Natural killer cell (primary cell): ENCODE measurements at regions not wholly inside any gene's neighbourhood (a gene's known extent, or its start where the extent isn't known, plus 50 kb on each side); places are given as distances from the start of the nearest gene placed in this dataset.

Experiments
- ATAC-seq, 3 donors: fragments of 150-1000 bp in 2 of 3; fragments of 200-7000 bp in 1 of 3; cut with Tn5 transposase; 1 replicate in 1 of 3; 2 replicates in 2 of 3; pipeline ENCODE4 v1.10.0; 2021; ENCODE audit warnings: mild to moderate bottlenecking in 2 of 3, moderate library complexity in 2 of 3
- DNase-seq, 2 donors: peaks; one replicate each; pipeline versions ENCODE4 v3.0.0 to v3.0.0-alpha.2; 2013 to 2021; ENCODE audit warnings: mixed read lengths in 1 of 2
- H3K27ac ChIP-seq: one replicate; pipeline ENCODE4 v1.5.1; 2013; ENCODE audit warnings: mild to moderate bottlenecking, low read length
- H3K27me3 ChIP-seq: one replicate; pipeline ENCODE4 v1.6.1; 2013; ENCODE audit warnings: low read length; ENCODE audit not compliant: control insufficient read depth, insufficient read depth
- H3K36me3 ChIP-seq: one replicate; pipeline ENCODE4 v1.6.1; 2013; ENCODE audit warnings: low read length; ENCODE audit not compliant: control insufficient read depth, insufficient read depth
- H3K4me1 ChIP-seq: one replicate; pipeline ENCODE4 v1.6.1; 2013; ENCODE audit warnings: low read length; ENCODE audit not compliant: control insufficient read depth, insufficient read depth
- H3K4me3 ChIP-seq: one replicate; pipeline ENCODE4 v1.5.1; 2013; ENCODE audit warnings: low read length
- H3K9me3 ChIP-seq: one replicate; pipeline ENCODE4 v1.6.1; 2013; ENCODE audit warnings: low read length; ENCODE audit not compliant: control insufficient read depth, insufficient read depth
- H3K27ac Mint-ChIP-seq, 2 donors: one replicate each; pipeline ENCODE4 v1.8.0; 2022; ENCODE audit warnings: mild to moderate bottlenecking in 2 of 2, mixed read lengths in 2 of 2, moderate library complexity in 1 of 2
- H3K27me3 Mint-ChIP-seq, 2 donors: one replicate each; pipeline ENCODE4 v1.8.0; 2022; ENCODE audit warnings: low read depth in 2 of 2, mixed read lengths in 2 of 2
- H3K36me3 Mint-ChIP-seq: one replicate; pipeline ENCODE4 v1.8.0; 2022; ENCODE audit warnings: mixed read lengths
- H3K4me1 Mint-ChIP-seq, 2 donors: one replicate each; pipeline ENCODE4 v1.8.0; 2022; ENCODE audit warnings: mixed read lengths in 2 of 2
- H3K4me3 Mint-ChIP-seq: one replicate; pipeline ENCODE4 v1.8.0; 2022; ENCODE audit warnings: mild to moderate bottlenecking, moderate library complexity, mixed read lengths
- H3K9me3 Mint-ChIP-seq, 2 donors: one replicate each; pipeline ENCODE4 v1.8.0; 2022; ENCODE audit warnings: mixed read lengths in 2 of 2
- WGBS: methylation state at CpG from one replicate; pipeline ENCODE4 v1.1.7; 2013; ENCODE audit warnings: missing lambda C conversion rate; ENCODE audit not compliant: insufficient coverage; 5-methylcytosine and 5-hydroxymethylcytosine counted together
- intact Hi-C: fragments of 100-400 bp; cut with micrococcal nuclease; formaldehyde crosslinking; loops from one replicate; pipeline ENCODE4 v1.14.2; 2022
- TF ChIP-seq, protein P1 (sequence below): fragments of 200-600 bp; IDR thresholded peaks from one replicate; pipeline ENCODE4 v1.8.0; 2022; ENCODE audit warnings: antibody characterized with exemption

DNA sequence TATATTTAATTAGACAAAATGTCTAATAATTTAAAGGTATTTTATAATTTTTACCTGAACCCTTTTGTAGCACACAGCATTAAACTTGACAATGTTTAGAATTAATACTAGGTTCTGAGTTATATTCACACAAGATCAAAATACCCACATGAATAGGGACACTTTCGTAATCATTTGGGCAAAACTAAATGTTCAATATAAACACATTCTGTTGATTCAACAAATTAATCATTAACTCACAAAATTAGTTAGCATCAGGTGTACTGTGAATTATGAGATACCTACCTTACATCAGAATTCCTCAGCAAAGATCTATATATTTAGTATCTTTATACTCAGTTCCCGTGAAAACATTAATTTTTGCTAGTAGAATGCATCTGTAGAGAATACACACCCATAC lies 481.5 kb upstream of the MANEA start:
- DNase-seq (no peak), ATAC-seq (no peak)
- WGBS, result 100% methylated on average over 1 of the region's 2 CpGs
- H3K4me1 Mint-ChIP-seq, result no peaks in the 10 kb centered on the region
- TF ChIP-seq, protein P1, sequence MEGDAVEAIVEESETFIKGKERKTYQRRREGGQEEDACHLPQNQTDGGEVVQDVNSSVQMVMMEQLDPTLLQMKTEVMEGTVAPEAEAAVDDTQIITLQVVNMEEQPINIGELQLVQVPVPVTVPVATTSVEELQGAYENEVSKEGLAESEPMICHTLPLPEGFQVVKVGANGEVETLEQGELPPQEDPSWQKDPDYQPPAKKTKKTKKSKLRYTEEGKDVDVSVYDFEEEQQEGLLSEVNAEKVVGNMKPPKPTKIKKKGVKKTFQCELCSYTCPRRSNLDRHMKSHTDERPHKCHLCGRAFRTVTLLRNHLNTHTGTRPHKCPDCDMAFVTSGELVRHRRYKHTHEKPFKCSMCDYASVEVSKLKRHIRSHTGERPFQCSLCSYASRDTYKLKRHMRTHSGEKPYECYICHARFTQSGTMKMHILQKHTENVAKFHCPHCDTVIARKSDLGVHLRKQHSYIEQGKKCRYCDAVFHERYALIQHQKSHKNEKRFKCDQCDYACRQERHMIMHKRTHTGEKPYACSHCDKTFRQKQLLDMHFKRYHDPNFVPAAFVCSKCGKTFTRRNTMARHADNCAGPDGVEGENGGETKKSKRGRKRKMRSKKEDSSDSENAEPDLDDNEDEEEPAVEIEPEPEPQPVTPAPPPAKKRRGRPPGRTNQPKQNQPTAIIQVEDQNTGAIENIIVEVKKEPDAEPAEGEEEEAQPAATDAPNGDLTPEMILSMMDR, result no peak
- Histone ChIP-seq H3K4me1 (no peaks in the 10 kb centered on the region), H3K4me3 (no peak overlapping the region), H3K36me3 (no peaks in the 10 kb centered on the region), H3K9me3 (no peaks in the 10 kb centered on the region), H3K27me3 (no peaks in the 10 kb centered on the region), H3K27ac (no peak overlapping the region)
- H3K27me3 Mint-ChIP-seq, result no peaks in the 10 kb centered on the region
- H3K27ac Mint-ChIP-seq, result no peak overlapping the region
- no peaks in the 10 kb centered on the region for H3K9me3 Mint-ChIP-seq
- intact Hi-C loops, result no loop called here
- no peak overlapping the region for H3K4me3 Mint-ChIP-seq
- H3K36me3 Mint-ChIP-seq, result no peaks in the 10 kb centered on the region

DNA sequence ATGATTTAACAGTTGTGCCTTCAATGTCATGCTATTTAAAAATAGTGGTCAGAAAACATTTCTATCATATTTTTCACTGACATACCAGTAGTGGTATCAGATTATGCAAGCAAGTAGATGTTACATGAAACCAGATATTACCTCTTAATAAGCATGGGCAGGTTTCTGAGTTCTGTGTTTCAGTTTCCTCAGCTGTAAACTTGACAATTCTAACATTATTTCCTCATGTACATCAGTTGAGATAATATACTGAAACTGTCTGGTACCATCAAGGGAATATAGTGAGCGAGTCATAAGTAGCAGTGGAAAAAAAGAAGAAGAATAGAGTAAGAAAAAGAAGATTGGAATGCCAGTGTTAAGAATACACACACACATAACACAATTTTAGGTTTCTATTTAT lies 477.9 kb upstream of the MANEA start:
- H3K36me3 ChIP-seq, result no peaks in the 10 kb centered on the region
- intact Hi-C loops, result no loop called here
- no peak overlapping the region for H3K4me3 ChIP-seq
- H3K4me1 ChIP-seq, result no peaks in the 10 kb centered on the region
- H3K27ac ChIP-seq, result no peak overlapping the region
- TF ChIP-seq, protein P1, result no peak
- ATAC-seq (no peak), DNase-seq (no peak)
- Mint-ChIP-seq H3K36me3 (no peaks in the 10 kb centered on the region), H3K27me3 (no peaks in the 10 kb centered on the region), H3K4me1 (no peaks in the 10 kb centered on the region), H3K27ac (no peak overlapping the region), H3K4me3 (no peak overlapping the region), H3K9me3 (no peaks in the 10 kb centered on the region)
- H3K9me3 ChIP-seq, result no peaks in the 10 kb centered on the region
- no CpG with 5 or more reads among the region's 1 CpG for WGBS
- H3K27me3 ChIP-seq, result no peaks in the 10 kb centered on the region

DNA sequence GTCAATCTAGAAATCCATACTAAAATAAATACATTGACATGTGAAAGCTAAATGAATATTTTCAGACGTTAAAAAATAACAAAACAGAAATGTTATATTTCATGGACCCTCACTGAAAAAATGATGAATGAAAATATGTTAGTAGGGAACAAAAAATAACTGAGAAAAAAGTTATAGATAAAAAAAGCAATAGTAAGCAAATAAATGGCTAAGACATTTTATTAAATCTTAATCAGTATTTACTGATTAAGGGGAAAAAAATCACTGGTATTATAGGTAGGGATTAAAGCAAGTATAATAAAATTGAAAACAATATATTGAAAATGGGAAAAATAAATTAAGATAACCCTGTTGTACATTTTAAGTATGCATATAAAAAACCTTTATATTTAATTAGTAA lies 468.1 kb upstream of the MANEA start:
- H3K9me3 ChIP-seq, result peaks cover 9% of the 10 kb centered on the region
- no peaks in the 10 kb centered on the region for H3K4me1 ChIP-seq
- no peaks in the 10 kb centered on the region for H3K27me3 Mint-ChIP-seq
- no CpG with 5 or more reads among the region's 1 CpG for WGBS
- intact Hi-C loops, result no loop called here
- H3K36me3 ChIP-seq, result no peaks in the 10 kb centered on the region
- no peaks in the 10 kb centered on the region for H3K36me3 Mint-ChIP-seq
- H3K4me3 ChIP-seq, result no peak overlapping the region
- H3K27ac Mint-ChIP-seq, result no peak overlapping the region
- H3K27me3 ChIP-seq, result no peaks in the 10 kb centered on the region
- peaks cover 0 to 2% of the 10 kb centered on the region in 2 donors for H3K9me3 Mint-ChIP-seq
- no peak for DNase-seq
- H3K4me3 Mint-ChIP-seq, result no peak overlapping the region
- TF ChIP-seq, protein P1, result no peak
- no peaks in the 10 kb centered on the region for H3K4me1 Mint-ChIP-seq
- no peak for ATAC-seq
- no peak overlapping the region for H3K27ac ChIP-seq

DNA sequence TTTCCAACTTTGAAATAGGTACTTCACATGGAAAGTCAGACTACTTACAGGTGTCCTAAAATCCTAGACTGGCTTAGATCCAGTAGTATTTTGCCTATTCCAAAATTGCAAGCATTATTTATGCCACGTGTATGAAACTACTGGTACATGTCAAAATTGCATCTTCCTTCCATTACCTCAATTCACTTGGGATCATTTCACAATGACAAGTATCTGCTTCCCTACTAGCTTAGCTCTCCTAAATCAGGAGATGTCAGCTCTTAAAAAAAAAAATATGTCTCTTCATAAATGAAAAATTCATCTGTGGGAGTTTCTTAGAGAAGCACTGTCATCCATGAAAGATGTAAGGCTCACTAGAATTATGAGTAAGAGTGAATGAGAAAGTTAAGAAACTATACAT lies 466.6 kb upstream of the MANEA start:
- no peak for DNase-seq
- no peak overlapping the region for H3K27ac ChIP-seq
- H3K4me1 ChIP-seq, result no peaks in the 10 kb centered on the region
- peaks cover 2% of the 10 kb centered on the region for H3K9me3 ChIP-seq
- TF ChIP-seq, protein P1, result no peak
- H3K36me3 ChIP-seq, result no peaks in the 10 kb centered on the region
- Mint-ChIP-seq H3K27me3 (no peaks in the 10 kb centered on the region), H3K36me3 (no peaks in the 10 kb centered on the region), H3K4me1 (no peaks in the 10 kb centered on the region), H3K27ac (no peak overlapping the region), H3K4me3 (no peak overlapping the region), H3K9me3 (peaks cover 0 to 2% of the 10 kb centered on the region in 2 donors)
- WGBS, result 38% methylated on average over 1 of the region's 1 CpG
- no peak for ATAC-seq
- H3K4me3 ChIP-seq, result no peak overlapping the region
- intact Hi-C loops, result no loop called here
- H3K27me3 ChIP-seq, result no peaks in the 10 kb centered on the region
